Thyroid gland (tissue), 4 donors: ENCODE measurements at regions not wholly inside any gene's neighbourhood (a gene's known extent, or its start where the extent isn't known, plus 50 kb on each side); places are given as distances from the start of the nearest gene placed in this dataset.

ENCODE experiments used
- CTCF ChIP-seq, 6 experiments: fragments of 200-600 bp in 3 of 6; fragments of 450-650 bp in 3 of 6; sonication (generic) in 3 of 6; IDR thresholded peaks; one replicate each; pipeline ENCODE4 v1.5.1; 2016 to 2019; ENCODE audit warnings: antibody characterized with exemption in 6 of 6, mild to moderate bottlenecking in 2 of 6, inconsistent platforms in 1 of 6, moderate library complexity in 1 of 6
- POLR2A ChIP-seq, 2 donors: fragments of 450-650 bp; IDR thresholded peaks; one replicate each; pipeline ENCODE4 v1.6.1; 2017; ENCODE audit warnings: antibody characterized with exemption in 2 of 2, mild to moderate bottlenecking in 2 of 2, moderate library complexity in 1 of 2

DNA sequence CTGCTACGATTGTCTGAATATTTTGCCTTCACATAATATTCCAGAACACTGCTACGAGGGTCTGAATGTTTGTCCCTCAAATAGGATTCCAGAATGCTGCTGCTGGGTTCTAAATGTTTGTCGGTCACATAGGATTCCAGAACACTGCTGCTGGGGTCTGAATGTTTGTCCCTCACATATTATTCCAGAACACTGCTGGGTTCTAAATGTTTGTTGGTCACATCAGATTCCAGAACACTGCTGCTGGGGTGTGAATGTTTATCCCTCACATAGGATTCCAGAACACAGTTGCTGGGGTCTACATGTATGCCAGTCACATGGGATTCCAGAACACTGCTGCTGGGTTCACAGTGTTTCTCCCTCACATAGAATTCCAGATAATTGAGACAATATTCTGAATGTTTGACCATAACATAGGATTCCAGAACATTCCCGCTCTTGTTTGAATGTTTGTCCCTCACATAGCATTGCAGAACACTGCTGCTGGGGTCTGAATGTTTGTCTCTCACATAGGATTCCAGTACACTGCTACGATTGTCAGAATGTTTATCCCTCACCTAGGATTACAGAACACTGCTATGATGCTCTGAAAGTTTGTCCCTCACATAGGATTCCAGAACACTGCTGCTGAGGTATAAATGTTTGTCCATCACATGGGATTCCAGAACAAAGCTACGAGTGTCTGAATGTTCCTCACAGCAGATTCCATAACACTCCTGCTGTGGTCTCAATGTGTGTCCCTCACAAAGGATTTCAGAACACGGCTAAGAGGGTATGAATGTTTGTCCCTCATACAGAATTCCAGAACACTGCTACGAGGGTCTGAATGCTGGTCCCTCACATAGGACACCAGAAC is 201.8 kb downstream of the FOXD4L6 start:
- TF ChIP-seq CTCF (IDR thresholded peaks at IDR 0.05) = no peak
- no peak for TF ChIP-seq POLR2A (IDR thresholded peaks at IDR 0.05)
